HAP-1 (cell line): ENCODE measurements at regions not wholly inside any gene's neighbourhood (a gene's known extent, or its start where the extent isn't known, plus 50 kb on each side); places are given as distances from the start of the nearest gene placed in this dataset.
"Not testable (repeated sequence)": the region's sequence is repeated elsewhere in the genome, so short reads cannot be mapped to it uniquely, and the experiment has no call there.

Experiments
- DNase-seq, 2 experiments: peaks; one replicate each; pipeline ENCODE4 v3.0.0-alpha.2; 2016 to 2020; ENCODE audit warnings: low spot score in 2 of 2
- H3K27me3 ChIP-seq: fragments of 250-450 bp; sonication (Bioruptor Pico); 2 replicates; pipeline ENCODE4 v1.5.1; 2020; ENCODE audit warnings: low read depth, mild to moderate bottlenecking, moderate library complexity
- H3K36me3 ChIP-seq: fragments of 250-450 bp; sonication (Bioruptor Pico); replicated peaks from 2 replicates; pipeline ENCODE4 v1.5.1; 2020; ENCODE audit warnings: mild to moderate bottlenecking
- H3K4me1 ChIP-seq: fragments of 250-450 bp; sonication (Bioruptor Pico); 2 replicates; pipeline ENCODE4 v1.5.1; 2020; ENCODE audit warnings: mild to moderate bottlenecking
- H3K4me3 ChIP-seq: fragments of 250-450 bp; sonication (Bioruptor Pico); 2 replicates; pipeline ENCODE4 v1.5.1; 2020; ENCODE audit warnings: mild to moderate bottlenecking, moderate library complexity
- H3K9me3 ChIP-seq: fragments of 250-450 bp; sonication (Bioruptor Pico); 2 replicates; pipeline ENCODE4 v1.5.1; 2020; ENCODE audit warnings: mild to moderate bottlenecking, moderate library complexity
- in situ Hi-C: fragments of 300-500 bp; cut with MboI; formaldehyde crosslinking; loops from 3 replicates; pipeline ENCODE4 v1.14.3; 2020; ENCODE audit warnings: low sequenced_read_pairs, inconsistent platforms, mixed read lengths

- Histone ChIP-seq H3K36me3 (no peaks in the 10 kb centered on the region), H3K9me3 (no peaks in the 10 kb centered on the region), H3K4me1 (peaks cover 13% of the 10 kb centered on the region), H3K4me3 (no peak overlapping the region), H3K27me3 (no peaks in the 10 kb centered on the region)
- in situ Hi-C loops, result no loop called here
- DNase-seq, result no peak
Observed at GRCh38 chr5:108524564-108524963, 142.7 kb upstream of the FBXL17 start.

GRCh38 chr5:108523360-108523759 is 141.5 kb upstream of the FBXL17 start:
- DNase-seq, result no peak
- no peaks in the 10 kb centered on the region for H3K9me3 ChIP-seq
- no peaks in the 10 kb centered on the region for H3K36me3 ChIP-seq
- no peaks in the 10 kb centered on the region for H3K27me3 ChIP-seq
- peaks cover 10% of the 10 kb centered on the region for H3K4me1 ChIP-seq
- H3K4me3 ChIP-seq, result no peak overlapping the region
- in situ Hi-C loops, result no loop called here

- peak; percentile 77 to 79 for DNase-seq
- H3K4me1 ChIP-seq, result peaks cover 10% of the 10 kb centered on the region
- H3K36me3 ChIP-seq, result no peaks in the 10 kb centered on the region
- in situ Hi-C loops, result no loop called here
- no peak overlapping the region for H3K4me3 ChIP-seq
- H3K9me3 ChIP-seq, result no peaks in the 10 kb centered on the region
- no peaks in the 10 kb centered on the region for H3K27me3 ChIP-seq
Observed at GRCh38 chr5:108521841-108522506, 140.1 kb upstream of the FBXL17 start.

- Histone ChIP-seq H3K4me1 (peaks cover 10% of the 10 kb centered on the region), H3K9me3 (no peaks in the 10 kb centered on the region), H3K36me3 (no peaks in the 10 kb centered on the region), H3K27me3 (no peaks in the 10 kb centered on the region), H3K4me3 (no peak overlapping the region)
- in situ Hi-C loops, result no loop called here
- DNase-seq, result no peak
Observed at GRCh38 chr5:108521011-108521700, 139.3 kb upstream of the FBXL17 start.

GRCh38 chr5:108516785-108517184 is 134.9 kb upstream of the FBXL17 start:
- in situ Hi-C loops, result no loop called here
- Histone ChIP-seq H3K4me1 (peaks cover 10% of the 10 kb centered on the region), H3K36me3 (no peaks in the 10 kb centered on the region), H3K27me3 (no peaks in the 10 kb centered on the region), H3K9me3 (no peaks in the 10 kb centered on the region), H3K4me3 (no peak overlapping the region)
- DNase-seq, result no peak

- in situ Hi-C loops, result no loop called here
- Histone ChIP-seq H3K4me3 (no peak overlapping the region), H3K4me1 (no peaks in the 10 kb centered on the region), H3K9me3 (no peaks in the 10 kb centered on the region), H3K27me3 (no peaks in the 10 kb centered on the region), H3K36me3 (no peaks in the 10 kb centered on the region)
- DNase-seq, result no peak
Observed at GRCh38 chr5:108515517-108516105, 133.7 kb upstream of the FBXL17 start.

GRCh38 chr5:108508979-108509378 is 127.1 kb upstream of the FBXL17 start:
- no peak for DNase-seq
- in situ Hi-C loops, result no loop called here
- H3K27me3 ChIP-seq, result no peaks in the 10 kb centered on the region

GRCh38 chr5:108507631-108508030 is 125.7 kb upstream of the FBXL17 start:
- in situ Hi-C loops, result no loop called here
- Histone ChIP-seq H3K9me3 (no peaks in the 10 kb centered on the region), H3K4me3 (no peak overlapping the region), H3K4me1 (no peaks in the 10 kb centered on the region), H3K36me3 (no peaks in the 10 kb centered on the region), H3K27me3 (no peaks in the 10 kb centered on the region)
- DNase-seq, result no peak

More at GRCh38 chr5:108508979-108509378, 127.1 kb upstream of the FBXL17 start:
- Histone ChIP-seq H3K9me3 (no peaks in the 10 kb centered on the region), H3K4me1 (no peaks in the 10 kb centered on the region), H3K4me3 (no peak overlapping the region), H3K36me3 (no peaks in the 10 kb centered on the region)

GRCh38 chr5:108505608-108506007 is 123.7 kb upstream of the FBXL17 start:
- Histone ChIP-seq H3K4me1 (no peaks in the 10 kb centered on the region), H3K4me3 (no peak overlapping the region), H3K27me3 (no peaks in the 10 kb centered on the region), H3K36me3 (no peaks in the 10 kb centered on the region), H3K9me3 (peaks cover 2% of the 10 kb centered on the region; the same call in 1 of the 2 replicates)
- no peak for DNase-seq
- in situ Hi-C loops, result no loop called here

GRCh38 chr5:108504974-108505373 is 123.1 kb upstream of the FBXL17 start:
- Histone ChIP-seq H3K4me3 (no peak overlapping the region), H3K36me3 (no peaks in the 10 kb centered on the region), H3K27me3 (no peaks in the 10 kb centered on the region), H3K9me3 (peaks cover 2% of the 10 kb centered on the region; the same call in 1 of the 2 replicates), H3K4me1 (no peaks in the 10 kb centered on the region)
- in situ Hi-C loops, result no loop called here
- no peak for DNase-seq

GRCh38 chr5:108503986-108504385 is 122.1 kb upstream of the FBXL17 start:
- in situ Hi-C loops, result no loop called here
- no peaks in the 10 kb centered on the region for H3K27me3 ChIP-seq
- no peak for DNase-seq
- no peak overlapping the region for H3K4me3 ChIP-seq
- no peaks in the 10 kb centered on the region for H3K4me1 ChIP-seq
- H3K9me3 ChIP-seq, result peaks cover 2% of the 10 kb centered on the region; the same call in 1 of the 2 replicates
- no peaks in the 10 kb centered on the region for H3K36me3 ChIP-seq

GRCh38 chr5:108495615-108496014 is 113.7 kb upstream of the FBXL17 start:
- H3K9me3 ChIP-seq, in situ Hi-C loops, H3K27me3 ChIP-seq, H3K4me3 ChIP-seq, H3K4me1 ChIP-seq, DNase-seq, H3K36me3 ChIP-seq: not testable (repeated sequence)

GRCh38 chr5:108487951-108488350 is 106.1 kb upstream of the FBXL17 start:
- no peaks in the 10 kb centered on the region; the same call in 1 of the 2 replicates for H3K9me3 ChIP-seq
- H3K4me3 ChIP-seq, result no peak overlapping the region
- DNase-seq, result no peak
- no peaks in the 10 kb centered on the region for H3K27me3 ChIP-seq
- in situ Hi-C loops, result no loop called here
- no peaks in the 10 kb centered on the region for H3K4me1 ChIP-seq
- no peaks in the 10 kb centered on the region for H3K36me3 ChIP-seq

GRCh38 chr5:108484035-108484434 is 102.1 kb upstream of the FBXL17 start:
- in situ Hi-C loops, result no loop called here
- H3K36me3 ChIP-seq, result no peaks in the 10 kb centered on the region
- H3K27me3 ChIP-seq, result no peaks in the 10 kb centered on the region
- H3K4me3 ChIP-seq, result no peak overlapping the region
- no peak for DNase-seq
- H3K4me1 ChIP-seq, result peaks cover 3% of the 10 kb centered on the region
- no peaks in the 10 kb centered on the region; the same call in 1 of the 2 replicates for H3K9me3 ChIP-seq
